ENCODE measurements at regions not wholly inside any gene's neighbourhood (a gene's known extent, or its start where the extent isn't known, plus 50 kb on each side); places are given as distances from the start of the nearest gene placed in this dataset.

- no peak for TF ChIP-seq POLR2A (IDR thresholded peaks at IDR 0.05)
- TF ChIP-seq, protein P1, sequence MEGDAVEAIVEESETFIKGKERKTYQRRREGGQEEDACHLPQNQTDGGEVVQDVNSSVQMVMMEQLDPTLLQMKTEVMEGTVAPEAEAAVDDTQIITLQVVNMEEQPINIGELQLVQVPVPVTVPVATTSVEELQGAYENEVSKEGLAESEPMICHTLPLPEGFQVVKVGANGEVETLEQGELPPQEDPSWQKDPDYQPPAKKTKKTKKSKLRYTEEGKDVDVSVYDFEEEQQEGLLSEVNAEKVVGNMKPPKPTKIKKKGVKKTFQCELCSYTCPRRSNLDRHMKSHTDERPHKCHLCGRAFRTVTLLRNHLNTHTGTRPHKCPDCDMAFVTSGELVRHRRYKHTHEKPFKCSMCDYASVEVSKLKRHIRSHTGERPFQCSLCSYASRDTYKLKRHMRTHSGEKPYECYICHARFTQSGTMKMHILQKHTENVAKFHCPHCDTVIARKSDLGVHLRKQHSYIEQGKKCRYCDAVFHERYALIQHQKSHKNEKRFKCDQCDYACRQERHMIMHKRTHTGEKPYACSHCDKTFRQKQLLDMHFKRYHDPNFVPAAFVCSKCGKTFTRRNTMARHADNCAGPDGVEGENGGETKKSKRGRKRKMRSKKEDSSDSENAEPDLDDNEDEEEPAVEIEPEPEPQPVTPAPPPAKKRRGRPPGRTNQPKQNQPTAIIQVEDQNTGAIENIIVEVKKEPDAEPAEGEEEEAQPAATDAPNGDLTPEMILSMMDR (IDR thresholded peaks at IDR 0.05) = no peak
- H3K9me3 ChIP-seq (replicated peaks in 1 of 3) = no peaks in the 10 kb centered on the region
- no peaks in the 10 kb centered on the region for H3K36me3 ChIP-seq (replicated peaks in 1 of 2)
- no peak overlapping the region for H3K4me3 ChIP-seq
- DNase-seq = no peak
- H3K27ac ChIP-seq = no peak overlapping the region
- H3K27me3 ChIP-seq = no peaks in the 10 kb centered on the region
- H3K4me1 ChIP-seq (replicated peaks in 1 of 2) = no peaks in the 10 kb centered on the region
- intact Hi-C loops (cut with DNase I) = no loop called here
- WGBS, 4 donors = 85 to 89% (median 86%) methylated on average over 6 of the region's 6 CpGs
These were observed 69.2 kb downstream of the BLID start for GRCh38 chr11:122046846-122047245.

DNA sequence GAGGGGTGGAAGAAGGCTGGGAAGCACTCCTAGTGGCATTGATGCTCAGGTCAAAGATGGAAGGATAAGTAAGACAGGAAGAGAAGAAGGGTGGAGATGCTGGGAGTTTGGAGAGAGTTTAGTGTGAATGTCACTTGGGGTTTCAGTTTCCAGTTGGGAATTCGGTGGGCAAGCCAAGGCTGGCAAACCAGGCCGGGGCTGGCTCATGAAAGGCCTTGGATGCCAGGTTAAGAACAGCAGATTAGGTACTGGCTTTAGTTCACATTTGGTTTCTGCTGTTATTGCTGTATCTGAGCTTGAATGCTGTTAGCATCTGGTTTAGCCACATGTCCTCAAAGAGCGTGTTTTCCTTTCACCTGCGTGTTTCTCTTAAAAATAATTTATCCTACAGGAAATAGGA, 69.6 kb downstream of the BLID start:
- no peak overlapping the region for H3K4me3 ChIP-seq
- intact Hi-C loops (cut with DNase I) = no loop called here
- no peaks in the 10 kb centered on the region for H3K9me3 ChIP-seq (replicated peaks in 1 of 3)
- TF ChIP-seq, protein P1 (IDR thresholded peaks at IDR 0.05) = no peak
- no peak for TF ChIP-seq POLR2A (IDR thresholded peaks at IDR 0.05)
- WGBS, 4 donors = 86 to 91% (median 89%) methylated on average over 4 of the region's 4 CpGs
- H3K36me3 ChIP-seq (replicated peaks in 1 of 2) = no peaks in the 10 kb centered on the region
- H3K27ac ChIP-seq = no peak overlapping the region
- no peaks in the 10 kb centered on the region for H3K4me1 ChIP-seq (replicated peaks in 1 of 2)
- H3K27me3 ChIP-seq = no peaks in the 10 kb centered on the region
- DNase-seq = no peak

DNA sequence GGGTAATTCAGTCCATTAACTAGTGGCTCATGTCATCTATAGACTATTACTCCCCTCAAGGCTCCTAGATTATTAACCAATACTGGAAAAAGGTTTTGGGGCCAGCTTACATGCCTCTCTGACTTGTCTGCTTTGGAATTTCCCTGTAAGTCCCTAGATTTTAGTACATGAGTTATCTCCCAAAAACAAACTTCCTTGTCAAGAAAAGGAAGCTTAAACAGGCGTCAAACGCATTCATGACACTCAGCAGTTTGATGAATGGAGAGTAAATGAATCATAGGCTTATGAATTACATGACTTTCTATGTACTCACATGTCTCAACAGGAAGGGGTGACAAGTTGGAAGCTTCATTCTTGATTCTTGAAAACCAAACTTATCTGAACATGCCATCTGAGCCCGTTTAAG, 70.8 kb downstream of the BLID start:
- Histone ChIP-seq H3K4me1 (replicated peaks in 1 of 2) (no peaks in the 10 kb centered on the region), H3K4me3 (no peak overlapping the region), H3K9me3 (replicated peaks in 1 of 3) (no peaks in the 10 kb centered on the region), H3K36me3 (replicated peaks in 1 of 2) (no peaks in the 10 kb centered on the region), H3K27me3 (no peaks in the 10 kb centered on the region), H3K27ac (no peak overlapping the region)
- TF ChIP-seq POLR2A (IDR thresholded peaks at IDR 0.05) = no peak
- TF ChIP-seq, protein P1 (IDR thresholded peaks at IDR 0.05) = no peak
- intact Hi-C loops (cut with DNase I) = no loop called here
- WGBS, 4 donors = 45 to 56% (median 54%) methylated on average over 3 of the region's 3 CpGs
- DNase-seq = no peak

DNA sequence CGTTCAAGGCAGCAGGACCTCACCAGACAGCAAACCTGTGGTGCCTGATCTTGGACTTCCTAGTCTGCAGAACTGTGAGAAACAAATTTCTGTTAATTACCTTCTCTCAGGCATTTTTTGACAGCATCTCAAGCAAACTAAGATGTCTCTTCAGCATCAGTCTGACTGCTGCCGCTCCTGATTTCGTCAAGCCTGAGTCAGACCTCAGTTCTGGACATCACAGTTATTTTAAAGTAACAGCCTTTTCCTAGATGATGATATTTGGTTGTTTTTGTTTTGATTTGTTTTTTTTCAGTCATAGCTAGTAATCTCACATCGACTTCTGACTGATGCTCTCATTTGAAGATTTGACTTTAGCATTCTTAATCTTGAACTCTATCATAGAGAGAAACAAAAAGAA, 71.9 kb downstream of the BLID start:
- Histone ChIP-seq H3K4me1 (replicated peaks in 1 of 2) (no peaks in the 10 kb centered on the region), H3K27ac (no peak overlapping the region), H3K9me3 (replicated peaks in 1 of 3) (no peaks in the 10 kb centered on the region), H3K27me3 (no peaks in the 10 kb centered on the region), H3K4me3 (no peak overlapping the region), H3K36me3 (replicated peaks in 1 of 2) (no peaks in the 10 kb centered on the region)
- no peak for DNase-seq
- 58 to 65% (median 63%) methylated on average over 4 of the region's 4 CpGs for WGBS, 4 donors
- TF ChIP-seq POLR2A (IDR thresholded peaks at IDR 0.05) = no peak
- TF ChIP-seq, protein P1 (IDR thresholded peaks at IDR 0.05) = no peak
- intact Hi-C loops (cut with DNase I) = no loop called here

All from adrenal gland (tissue), 9 donors.